Chondrocyte (in vitro differentiated cells): ENCODE measurements at regions not wholly inside any gene's neighbourhood (a gene's known extent, or its start where the extent isn't known, plus 50 kb on each side); places are given as distances from the start of the nearest gene placed in this dataset.
"Not testable (repeated sequence)": the region's sequence is repeated elsewhere in the genome, so short reads cannot be mapped to it uniquely, and the experiment has no call there.

Experiments used
- DNase-seq: peaks from one replicate; pipeline ENCODE4 v3.0.0; 2021; ENCODE audit warnings: mixed read lengths, low spot score
- H3K27ac Mint-ChIP-seq: one replicate; pipeline ENCODE4 v1.8.0; 2021; ENCODE audit warnings: mild to moderate bottlenecking, moderate library complexity, mixed read lengths; ENCODE audit not compliant: unreplicated experiment
- H3K27me3 Mint-ChIP-seq: 2 replicates; pipeline ENCODE4 v1.8.0; 2021; ENCODE audit warnings: low read depth, mixed read lengths
- H3K36me3 Mint-ChIP-seq: 2 replicates; pipeline ENCODE4 v1.8.0; 2021; ENCODE audit warnings: low read depth, mixed read lengths
- H3K4me1 Mint-ChIP-seq: 2 replicates; pipeline ENCODE4 v1.8.0; 2021; ENCODE audit warnings: low read depth, mild to moderate bottlenecking, mixed read lengths
- H3K4me3 Mint-ChIP-seq: one replicate; pipeline ENCODE4 v1.8.0; 2021; ENCODE audit warnings: mild to moderate bottlenecking, moderate library complexity, mixed read lengths; ENCODE audit not compliant: unreplicated experiment
- H3K9me3 Mint-ChIP-seq: 2 replicates; pipeline ENCODE4 v1.8.0; 2021; ENCODE audit warnings: low read depth, mixed read lengths
- CTCF ChIP-seq: fragments of 200-600 bp; sonication (generic); IDR thresholded peaks from 2 replicates; pipeline ENCODE4 v1.5.0; 2021; ENCODE audit warnings: antibody characterized with exemption, mild to moderate bottlenecking, moderate library complexity

- DNase-seq: no peak
- TF ChIP-seq CTCF: no peak
- Mint-ChIP-seq H3K27ac (no peak overlapping the region), H3K27me3 (peaks cover 4% of the 10 kb centered on the region), H3K36me3 (no peaks in the 10 kb centered on the region), H3K9me3 (no peaks in the 10 kb centered on the region), H3K4me3 (no peak overlapping the region), H3K4me1 (no peaks in the 10 kb centered on the region)
Measured at GRCh38 chr4:162853788-162854187, 312.9 kb downstream of the NAF1 start.

DNA sequence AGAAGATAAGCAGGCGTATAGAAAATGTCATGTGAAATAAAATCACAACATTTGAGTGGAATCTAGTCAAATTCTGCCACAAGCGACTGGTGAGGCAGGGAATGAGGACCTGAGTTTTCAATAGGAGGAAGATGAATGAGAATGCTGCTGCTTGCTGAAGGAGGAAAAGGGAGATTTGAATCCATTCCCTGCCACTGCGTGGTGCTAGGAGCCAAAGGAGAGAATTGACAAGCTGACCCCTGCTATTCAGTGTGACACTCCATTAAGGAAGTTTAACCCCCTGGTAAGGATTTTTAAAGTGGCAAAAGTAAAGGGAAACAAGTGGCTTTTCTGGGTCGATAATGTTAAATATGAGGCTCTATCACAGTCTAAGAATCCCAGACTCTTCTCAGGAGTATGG, 314.0 kb downstream of the NAF1 start:
- H3K4me3 Mint-ChIP-seq: no peak overlapping the region
- peaks cover 2% of the 10 kb centered on the region for H3K27me3 Mint-ChIP-seq
- no peaks in the 10 kb centered on the region for H3K4me1 Mint-ChIP-seq
- no peak for DNase-seq
- H3K36me3 Mint-ChIP-seq: no peaks in the 10 kb centered on the region
- no peaks in the 10 kb centered on the region for H3K9me3 Mint-ChIP-seq
- H3K27ac Mint-ChIP-seq: no peak overlapping the region
- no peak for TF ChIP-seq CTCF

DNA sequence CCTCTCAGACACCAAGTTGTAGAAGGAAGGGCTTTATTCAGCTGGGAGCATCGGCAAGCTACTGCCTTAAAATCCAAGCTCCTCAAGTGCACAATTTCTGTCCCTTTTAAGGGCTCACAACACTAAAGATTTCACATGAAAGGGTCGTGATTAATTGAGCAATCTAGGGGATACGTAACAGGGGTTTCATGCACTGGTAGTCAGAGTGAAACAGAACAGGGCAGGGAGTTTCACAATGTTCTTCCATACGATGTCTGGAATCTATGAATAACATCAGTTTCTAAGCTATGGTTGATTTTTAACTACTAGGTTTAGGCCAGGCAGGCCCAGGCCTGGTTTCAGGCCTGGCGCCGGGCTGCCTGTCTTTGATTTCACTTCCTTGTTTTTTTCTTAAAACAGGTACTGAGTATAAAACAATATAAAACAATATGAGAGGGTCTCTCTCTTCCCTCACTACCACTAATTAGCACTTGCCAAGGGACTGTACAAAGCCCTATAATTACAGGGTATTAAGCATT, 315.4 kb downstream of the NAF1 start:
- H3K27me3 Mint-ChIP-seq, H3K27ac Mint-ChIP-seq, H3K36me3 Mint-ChIP-seq, DNase-seq, H3K4me1 Mint-ChIP-seq, H3K4me3 Mint-ChIP-seq, H3K9me3 Mint-ChIP-seq: not testable (repeated sequence)

DNA sequence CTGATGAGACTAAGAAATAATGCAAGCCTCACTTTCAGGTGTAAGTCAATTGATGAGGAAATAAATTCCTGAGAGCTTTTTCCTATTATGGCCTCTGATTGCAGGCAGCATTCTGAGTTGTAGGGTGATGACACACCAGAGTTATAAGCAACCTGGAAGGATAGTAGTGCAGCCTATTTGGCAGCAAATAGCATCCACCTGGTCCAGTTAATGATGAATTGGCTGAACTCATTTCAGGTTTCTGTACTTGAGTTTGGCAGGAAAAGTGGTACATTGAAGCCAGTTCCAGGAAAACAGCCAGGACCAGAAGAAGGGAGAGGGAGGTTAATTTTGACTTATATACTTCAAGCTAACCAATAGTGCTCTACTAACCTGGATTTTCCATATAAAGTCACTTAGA, 316.8 kb downstream of the NAF1 start:
- Mint-ChIP-seq H3K36me3 (no peaks in the 10 kb centered on the region), H3K27ac (no peak overlapping the region), H3K4me1 (no peaks in the 10 kb centered on the region), H3K9me3 (no peaks in the 10 kb centered on the region), H3K4me3 (no peak overlapping the region), H3K27me3 (peaks cover 4% of the 10 kb centered on the region)
- no peak for TF ChIP-seq CTCF
- no peak for DNase-seq

GRCh38 chr4:162847945-162848549, 318.6 kb downstream of the NAF1 start:
- no peak for DNase-seq
- no peaks in the 10 kb centered on the region for H3K36me3 Mint-ChIP-seq
- peaks cover 4% of the 10 kb centered on the region for H3K27me3 Mint-ChIP-seq
- TF ChIP-seq CTCF: no peak
- no peak overlapping the region for H3K27ac Mint-ChIP-seq
- no peaks in the 10 kb centered on the region for H3K4me1 Mint-ChIP-seq
- no peak overlapping the region for H3K4me3 Mint-ChIP-seq
- H3K9me3 Mint-ChIP-seq: no peaks in the 10 kb centered on the region

- TF ChIP-seq CTCF: no peak
- H3K27me3 Mint-ChIP-seq: peaks cover 4% of the 10 kb centered on the region
- no peak overlapping the region for H3K4me3 Mint-ChIP-seq
- H3K4me1 Mint-ChIP-seq: no peaks in the 10 kb centered on the region
- H3K27ac Mint-ChIP-seq: no peak overlapping the region
- no peaks in the 10 kb centered on the region for H3K36me3 Mint-ChIP-seq
- no peak for DNase-seq
- peaks cover 1% of the 10 kb centered on the region for H3K9me3 Mint-ChIP-seq
Measured at GRCh38 chr4:162841753-162842152, 324.9 kb downstream of the NAF1 start.
